ENCODE measurements at regions not wholly inside any gene's neighbourhood (a gene's known extent, or its start where the extent isn't known, plus 50 kb on each side); places are given as distances from the start of the nearest gene placed in this dataset.
"Not testable (repeated sequence)": the region's sequence is repeated elsewhere in the genome, so short reads cannot be mapped to it uniquely, and the experiment has no call there.

- H3K4me1 Mint-ChIP-seq = no peaks in the 10 kb centered on the region
- ChIA-PET CTCF (interaction anchor here (0.7 kb wide), 1 partner anchor 21 kb away, joined by 3 read pairs; no protein-coding TSS in a partner anchor), POLR2A (no interaction called here)
- no peaks in the 10 kb centered on the region for H3K36me3 Mint-ChIP-seq (ENCODE audit: low read depth)
- no peak overlapping the region for H3K4me3 Mint-ChIP-seq
- H3K27me3 Mint-ChIP-seq = peaks cover 2% of the 10 kb centered on the region
- no peaks in the 10 kb centered on the region for H3K9me3 Mint-ChIP-seq
- H3K27ac Mint-ChIP-seq = no peak overlapping the region
- no peak for DNase-seq
Observed at GRCh38 chr10:94123258-94123995, 129.7 kb downstream of the PLCE1 start.

GRCh38 chr10:94124147-94124546 is 130.4 kb downstream of the PLCE1 start:
- H3K4me3 Mint-ChIP-seq; DNase-seq; H3K4me1 Mint-ChIP-seq; H3K36me3 Mint-ChIP-seq (ENCODE audit: low read depth); H3K9me3 Mint-ChIP-seq; H3K27ac Mint-ChIP-seq; H3K27me3 Mint-ChIP-seq; POLR2A ChIA-PET: not testable (repeated sequence)
- CTCF ChIA-PET = interaction anchor here (0.7 kb wide), 1 partner anchor 21 kb away, joined by 3 read pairs; no protein-coding TSS in a partner anchor

DNA sequence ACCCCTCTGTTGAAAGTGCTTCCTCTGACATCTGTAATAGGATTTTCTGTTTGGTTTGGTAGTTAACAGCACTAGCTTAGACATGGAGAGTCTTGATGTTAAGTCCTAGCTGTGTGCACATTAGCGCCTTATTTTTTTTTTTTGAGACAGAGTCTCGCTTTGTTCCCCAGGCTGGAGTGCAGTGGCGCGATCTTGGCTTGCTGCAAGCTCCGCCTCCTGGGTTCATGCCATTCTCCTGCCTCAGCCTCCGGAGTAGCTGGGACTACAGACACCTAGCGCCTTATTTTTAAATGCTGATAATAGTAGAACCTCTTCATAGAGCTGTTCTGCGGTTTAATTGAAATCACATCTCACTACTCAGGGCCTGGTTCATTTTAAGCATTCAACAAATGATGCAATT is 131.5 kb downstream of the PLCE1 start:
- POLR2A ChIA-PET; H3K4me3 Mint-ChIP-seq; CTCF ChIA-PET; H3K9me3 Mint-ChIP-seq; H3K27me3 Mint-ChIP-seq; H3K4me1 Mint-ChIP-seq; H3K27ac Mint-ChIP-seq; DNase-seq; H3K36me3 Mint-ChIP-seq (ENCODE audit: low read depth): not testable (repeated sequence)

GRCh38 chr10:94125856-94126255 is 132.1 kb downstream of the PLCE1 start:
- no peaks in the 10 kb centered on the region for H3K4me1 Mint-ChIP-seq
- ChIA-PET CTCF (no interaction called here), POLR2A (no interaction called here)
- no peak overlapping the region for H3K27ac Mint-ChIP-seq
- DNase-seq = no peak
- H3K36me3 Mint-ChIP-seq (ENCODE audit: low read depth) = no peaks in the 10 kb centered on the region
- H3K4me3 Mint-ChIP-seq = no peak overlapping the region
- H3K27me3 Mint-ChIP-seq = peaks cover 2% of the 10 kb centered on the region
- no peaks in the 10 kb centered on the region for H3K9me3 Mint-ChIP-seq

DNA sequence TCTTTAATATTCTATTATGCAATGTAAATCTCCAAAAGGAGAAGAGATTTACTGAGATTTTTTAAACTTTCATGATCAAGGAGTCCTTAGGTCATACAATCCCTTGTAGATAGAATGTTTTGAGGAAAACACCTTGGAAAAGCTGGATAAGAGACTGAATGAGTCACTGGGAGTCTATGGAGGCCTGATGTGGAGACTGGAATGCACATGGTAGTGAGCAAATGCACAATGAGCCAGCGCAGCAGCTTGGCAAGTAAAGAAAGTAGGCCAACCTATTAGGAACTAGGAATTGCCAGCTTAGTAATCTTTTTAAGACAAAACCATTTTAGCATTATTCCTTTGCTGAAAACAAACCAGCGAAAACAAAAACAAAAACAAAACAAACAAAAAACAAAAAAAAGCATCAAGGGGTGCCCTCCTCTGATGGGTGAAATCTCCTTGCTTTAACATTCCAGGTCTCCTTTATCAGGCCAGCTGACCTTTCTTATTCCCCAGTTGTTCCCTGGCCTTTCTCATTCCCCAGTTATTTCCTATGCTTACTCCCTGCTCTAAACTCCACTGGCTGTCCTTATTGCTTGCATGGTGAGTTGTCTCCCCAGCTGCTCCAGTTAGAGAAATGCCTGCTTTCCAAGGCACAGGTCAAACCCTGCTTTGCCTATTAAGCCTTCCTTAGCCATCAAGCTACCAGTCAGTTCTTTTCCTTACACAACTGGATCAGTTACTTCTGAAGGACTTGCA is 135.8 kb downstream of the PLCE1 start:
- no peaks in the 10 kb centered on the region for H3K4me1 Mint-ChIP-seq
- ChIA-PET CTCF (no interaction called here), POLR2A (no interaction called here)
- no peaks in the 10 kb centered on the region for H3K9me3 Mint-ChIP-seq
- H3K36me3 Mint-ChIP-seq (ENCODE audit: low read depth) = no peaks in the 10 kb centered on the region
- DNase-seq = no peak
- H3K27ac Mint-ChIP-seq = no peak overlapping the region
- no peak overlapping the region for H3K4me3 Mint-ChIP-seq
- H3K27me3 Mint-ChIP-seq = peaks cover 3% of the 10 kb centered on the region

GRCh38 chr10:94131885-94132284 is 138.2 kb downstream of the PLCE1 start:
- Mint-ChIP-seq H3K27me3 (peaks cover 3% of the 10 kb centered on the region), H3K9me3 (no peaks in the 10 kb centered on the region), H3K27ac (no peak overlapping the region), H3K4me3 (no peak overlapping the region), H3K4me1 (no peaks in the 10 kb centered on the region), H3K36me3 (ENCODE audit: low read depth) (no peaks in the 10 kb centered on the region)
- ChIA-PET CTCF (no interaction called here), POLR2A (no interaction called here)
- DNase-seq = no peak

DNA sequence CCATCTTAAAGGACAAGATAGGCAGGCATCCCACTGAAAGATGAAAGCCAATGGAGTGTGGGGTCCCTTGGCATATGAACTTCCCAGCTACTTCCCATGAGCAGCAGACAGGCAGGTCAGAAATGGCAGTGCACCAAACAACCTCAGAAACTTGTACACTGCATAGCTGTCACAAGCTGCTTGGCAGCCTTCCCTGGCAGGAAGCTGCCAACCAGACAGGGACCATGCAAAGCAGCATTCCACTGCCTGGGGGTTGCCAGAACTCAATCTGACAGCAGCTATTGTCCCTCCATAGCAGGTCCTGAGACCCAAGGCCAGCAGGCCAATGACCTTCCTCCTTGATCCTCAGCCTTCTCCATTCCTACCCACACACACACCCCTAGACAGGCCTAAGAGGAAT is 139.5 kb downstream of the PLCE1 start:
- Mint-ChIP-seq H3K4me3 (no peak overlapping the region), H3K27ac (no peak overlapping the region), H3K9me3 (no peaks in the 10 kb centered on the region), H3K36me3 (ENCODE audit: low read depth) (no peaks in the 10 kb centered on the region), H3K4me1 (no peaks in the 10 kb centered on the region), H3K27me3 (peaks cover 3% of the 10 kb centered on the region)
- ChIA-PET CTCF (no interaction called here), POLR2A (no interaction called here)
- DNase-seq = no peak

- H3K4me3 Mint-ChIP-seq = no peak overlapping the region
Observed at GRCh38 chr10:94137747-94138146, 144.0 kb downstream of the PLCE1 start.

DNA sequence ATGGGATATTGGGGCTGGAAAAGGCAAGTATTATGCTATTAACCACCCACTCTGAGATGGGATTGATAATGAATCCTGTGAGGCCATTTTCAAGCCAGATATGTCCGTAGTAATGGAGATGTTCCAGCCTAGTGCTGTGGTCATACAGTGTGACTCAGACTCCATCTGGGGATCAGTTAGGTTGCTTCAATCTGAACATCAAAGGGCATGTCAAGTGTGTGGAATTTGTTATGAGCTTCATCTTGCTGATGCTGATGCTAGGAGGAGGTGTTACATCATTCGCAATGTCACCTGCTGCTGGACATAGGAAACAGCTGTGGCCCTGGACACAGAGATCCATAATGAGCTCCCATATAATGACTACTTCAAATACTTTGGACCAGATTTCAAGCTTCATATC is 144.7 kb downstream of the PLCE1 start:
- CTCF ChIA-PET = no interaction called here
- H3K9me3 Mint-ChIP-seq = no peaks in the 10 kb centered on the region
- POLR2A ChIA-PET = no interaction called here
- H3K4me3 Mint-ChIP-seq = no peak overlapping the region
- H3K27ac Mint-ChIP-seq = no peak overlapping the region
- no peaks in the 10 kb centered on the region for H3K36me3 Mint-ChIP-seq (ENCODE audit: low read depth)
- H3K27me3 Mint-ChIP-seq = no peaks in the 10 kb centered on the region
- no peak for DNase-seq
- no peaks in the 10 kb centered on the region for H3K4me1 Mint-ChIP-seq

More at GRCh38 chr10:94137747-94138146, 144.0 kb downstream of the PLCE1 start:
- Mint-ChIP-seq H3K4me1 (no peaks in the 10 kb centered on the region), H3K27me3 (no peaks in the 10 kb centered on the region), H3K27ac (no peak overlapping the region), H3K9me3 (no peaks in the 10 kb centered on the region), H3K36me3 (ENCODE audit: low read depth) (no peaks in the 10 kb centered on the region)
- no peak for DNase-seq
- ChIA-PET POLR2A (no interaction called here), CTCF (no interaction called here)

- CTCF ChIA-PET = no interaction called here
- POLR2A ChIA-PET = no interaction called here
- DNase-seq = no peak
- Mint-ChIP-seq H3K27me3 (no peaks in the 10 kb centered on the region), H3K36me3 (ENCODE audit: low read depth) (no peaks in the 10 kb centered on the region), H3K4me1 (no peaks in the 10 kb centered on the region), H3K9me3 (no peaks in the 10 kb centered on the region), H3K27ac (no peak overlapping the region), H3K4me3 (no peak overlapping the region)
Observed at GRCh38 chr10:94143261-94143660, 149.5 kb downstream of the PLCE1 start.

DNA sequence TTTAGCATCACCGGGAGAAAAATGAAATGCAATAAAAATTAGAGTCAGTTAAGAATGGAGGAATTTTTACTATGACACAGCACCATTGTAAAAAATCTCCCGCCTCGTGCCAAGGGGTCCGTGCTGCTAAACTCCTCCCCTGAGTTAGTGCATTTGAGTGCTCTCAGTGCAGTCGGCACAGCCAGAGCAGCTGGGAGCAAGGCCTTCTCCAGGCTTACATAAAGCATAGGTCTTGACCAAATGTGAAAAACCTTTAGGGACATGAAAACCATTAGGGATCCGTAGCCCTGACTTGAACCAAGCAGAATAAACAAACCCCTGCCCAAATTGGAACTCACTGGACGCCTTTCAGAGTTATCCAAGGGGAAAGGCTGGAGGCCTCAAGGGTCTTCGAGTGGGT is 152.6 kb downstream of the PLCE1 start:
- H3K9me3 Mint-ChIP-seq = no peaks in the 10 kb centered on the region
- H3K27ac Mint-ChIP-seq = no peak overlapping the region
- ChIA-PET CTCF (no interaction called here), POLR2A (no interaction called here)
- H3K4me3 Mint-ChIP-seq = no peak overlapping the region
- H3K36me3 Mint-ChIP-seq (ENCODE audit: low read depth) = no peaks in the 10 kb centered on the region
- H3K4me1 Mint-ChIP-seq = no peaks in the 10 kb centered on the region
- DNase-seq = no peak
- H3K27me3 Mint-ChIP-seq = no peaks in the 10 kb centered on the region

DNA sequence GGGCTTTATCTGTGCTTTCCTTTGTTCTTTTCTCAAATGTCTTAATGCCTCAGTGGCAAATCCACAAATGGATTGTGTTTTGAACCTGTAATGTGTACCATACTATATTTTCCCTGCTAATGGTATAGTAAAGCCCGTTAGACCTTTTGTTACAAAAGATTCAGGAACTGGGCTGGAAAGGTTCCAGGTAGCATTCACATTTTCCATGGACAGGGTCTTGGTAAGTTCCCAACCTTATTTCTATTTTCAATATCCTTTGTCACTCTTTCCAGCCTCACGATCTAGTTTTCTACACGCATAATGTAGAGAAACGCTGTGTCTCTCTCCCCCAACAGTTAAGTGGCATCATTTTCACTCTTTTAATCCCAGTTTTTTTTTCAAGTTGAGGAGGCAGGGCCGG is 153.0 kb downstream of the PLCE1 start:
- CTCF ChIA-PET = no interaction called here
- DNase-seq = no peak
- Mint-ChIP-seq H3K9me3 (no peaks in the 10 kb centered on the region), H3K36me3 (ENCODE audit: low read depth) (no peaks in the 10 kb centered on the region), H3K27ac (no peak overlapping the region), H3K27me3 (no peaks in the 10 kb centered on the region), H3K4me3 (no peak overlapping the region), H3K4me1 (no peaks in the 10 kb centered on the region)
- POLR2A ChIA-PET = no interaction called here

GRCh38 chr10:94149702-94150101 is 156.0 kb downstream of the PLCE1 start:
- no peaks in the 10 kb centered on the region for H3K36me3 Mint-ChIP-seq (ENCODE audit: low read depth)
- DNase-seq = no peak
- POLR2A ChIA-PET = no interaction called here
- no peaks in the 10 kb centered on the region for H3K9me3 Mint-ChIP-seq
- no peak overlapping the region for H3K27ac Mint-ChIP-seq
- CTCF ChIA-PET = no interaction called here
- H3K4me1 Mint-ChIP-seq = no peaks in the 10 kb centered on the region
- no peaks in the 10 kb centered on the region for H3K27me3 Mint-ChIP-seq
- H3K4me3 Mint-ChIP-seq = no peak overlapping the region

GRCh38 chr10:94150541-94151184 is 156.9 kb downstream of the PLCE1 start:
- H3K27me3 Mint-ChIP-seq = no peaks in the 10 kb centered on the region
- ChIA-PET POLR2A (no interaction called here), CTCF (no interaction called here)
- no peaks in the 10 kb centered on the region for H3K9me3 Mint-ChIP-seq
- no peak overlapping the region for H3K27ac Mint-ChIP-seq
- H3K4me3 Mint-ChIP-seq = no peak overlapping the region
- H3K36me3 Mint-ChIP-seq (ENCODE audit: low read depth) = no peaks in the 10 kb centered on the region
- no peak for DNase-seq
- H3K4me1 Mint-ChIP-seq = no peaks in the 10 kb centered on the region

Measured in activated CD4-positive, alpha-beta memory T cell treated with anti-CD3 and anti-CD28 coated beads, Interleukin-2, amount 10 ng/mL, durations not matched to agents 7 days and 5 days (primary cell).